H9 (cell line): ENCODE measurements at regions not wholly inside any gene's neighbourhood (a gene's known extent, or its start where the extent isn't known, plus 50 kb on each side); places are given as distances from the start of the nearest gene placed in this dataset.
"Not testable (repeated sequence)": the region's sequence is repeated elsewhere in the genome, so short reads cannot be mapped to it uniquely, and the experiment has no call there.

ENCODE experiments used
- DNase-seq: peaks from one replicate; pipeline ENCODE4 v3.0.0-alpha.2; 2017
- H2AFZ ChIP-seq: one replicate; pipeline ENCODE4 v1.6.1; 2013; ENCODE audit warnings: mild to moderate bottlenecking, low read length, control low read depth, moderate library complexity
- H2AK5ac ChIP-seq: 2 replicates; pipeline ENCODE4 v1.6.1; 2013; ENCODE audit warnings: low read length, control low read depth, mixed read lengths; ENCODE audit not compliant: insufficient read length
- H2BK120ac ChIP-seq: one replicate; pipeline ENCODE4 v1.6.1; 2013; ENCODE audit warnings: low read depth, mild to moderate bottlenecking, low read length, control low read depth, inconsistent platforms; ENCODE audit not compliant: poor library complexity, severe bottlenecking
- H2BK12ac ChIP-seq: 2 replicates; pipeline ENCODE4 v1.6.1; 2013; ENCODE audit warnings: low read length, control low read depth, mixed read lengths, low read depth; ENCODE audit not compliant: insufficient read length
- H2BK15ac ChIP-seq: 2 replicates; pipeline ENCODE4 v1.6.1; 2013; ENCODE audit warnings: low read depth, low read length, control low read depth
- H2BK20ac ChIP-seq: one replicate; pipeline ENCODE4 v1.6.1; 2013; ENCODE audit warnings: low read depth, mild to moderate bottlenecking, low read length, control low read depth, inconsistent platforms; ENCODE audit not compliant: poor library complexity, severe bottlenecking
- H2BK5ac ChIP-seq: 2 replicates; pipeline ENCODE4 v1.6.1; 2013; ENCODE audit warnings: low read length, control low read depth, mixed read lengths; ENCODE audit not compliant: insufficient read length
- H3K14ac ChIP-seq: 2 replicates; pipeline ENCODE4 v1.6.1; 2013; ENCODE audit warnings: low read length, control low read depth; ENCODE audit not compliant: insufficient read depth
- H3K18ac ChIP-seq: 2 replicates; pipeline ENCODE4 v1.6.1; 2013; ENCODE audit warnings: low read depth, mild to moderate bottlenecking, mixed read lengths, low read length, control low read depth; ENCODE audit not compliant: insufficient read length
- H3K23ac ChIP-seq: 2 replicates; pipeline ENCODE4 v1.6.1; 2013; ENCODE audit warnings: low read length, control low read depth, mixed read lengths, low read depth; ENCODE audit not compliant: insufficient read length
- H3K23me2 ChIP-seq: 2 replicates; pipeline ENCODE4 v1.6.1; 2013; ENCODE audit warnings: low read depth, mild to moderate bottlenecking, mixed read lengths, low read length, control low read depth; ENCODE audit not compliant: insufficient read length, poor library complexity, severe bottlenecking
- H3K27ac ChIP-seq: 2 replicates; pipeline ENCODE4 v1.5.1; 2013; ENCODE audit warnings: low read length, control low read depth, mixed read lengths, low read depth; ENCODE audit not compliant: insufficient read length
- H3K27me3 ChIP-seq: 2 replicates; pipeline ENCODE4 v1.6.1; 2013; ENCODE audit warnings: low read length, control low read depth, inconsistent platforms; ENCODE audit not compliant: insufficient read depth
- H3K4ac ChIP-seq: 2 replicates; pipeline ENCODE4 v1.6.1; 2013; ENCODE audit warnings: low read depth, mild to moderate bottlenecking, control low read depth, inconsistent platforms, low read length, moderate library complexity
- H3K4me1 ChIP-seq: 2 replicates; pipeline ENCODE4 v1.6.1; 2013; ENCODE audit warnings: low read length, control low read depth, inconsistent platforms; ENCODE audit not compliant: insufficient read depth
- H3K4me2 ChIP-seq: 2 replicates; pipeline ENCODE4 v1.6.1; 2013; ENCODE audit warnings: low read length, control low read depth, mixed read lengths; ENCODE audit not compliant: insufficient read length, insufficient read depth
- H3K56ac ChIP-seq: 2 replicates; pipeline ENCODE4 v1.6.1; 2013; ENCODE audit warnings: low read depth, mild to moderate bottlenecking, mixed read lengths, low read length, control low read depth; ENCODE audit not compliant: insufficient read length
- H3K79me1 ChIP-seq: 2 replicates; pipeline ENCODE4 v1.6.1; 2013; ENCODE audit warnings: low read depth, mild to moderate bottlenecking, moderate library complexity, low read length, control low read depth, inconsistent platforms; ENCODE audit not compliant: insufficient read depth, poor library complexity, severe bottlenecking
- H3K79me2 ChIP-seq: 2 replicates; pipeline ENCODE4 v1.6.1; 2013; ENCODE audit warnings: low read length, control low read depth, inconsistent platforms; ENCODE audit not compliant: insufficient read depth
- H3K9ac ChIP-seq: 2 replicates; pipeline ENCODE4 v1.6.1; 2013; ENCODE audit warnings: low read length, control low read depth, mixed read lengths; ENCODE audit not compliant: insufficient read length; ENCODE audit errors: extremely low read depth
- H3K9me3 ChIP-seq: one replicate; pipeline ENCODE4 v1.6.1; 2013; ENCODE audit warnings: low read depth, low read length, inconsistent platforms; ENCODE audit not compliant: control insufficient read depth
- H3T11ph ChIP-seq: one replicate; pipeline ENCODE4 v1.6.1; 2013; ENCODE audit warnings: mild to moderate bottlenecking, low read length, control low read depth, inconsistent platforms
- H4K20me1 ChIP-seq: one replicate; pipeline ENCODE4 v1.6.1; 2013; ENCODE audit not compliant: control insufficient read depth, insufficient read length, insufficient read depth
- H4K5ac ChIP-seq: 2 replicates; pipeline ENCODE4 v1.6.1; 2013; ENCODE audit warnings: low read depth, mild to moderate bottlenecking, mixed read lengths, low read length, control low read depth; ENCODE audit not compliant: insufficient read length
- H4K8ac ChIP-seq: replicated peaks from 2 replicates; pipeline ENCODE4 v1.6.1; 2013; ENCODE audit warnings: low read length, control low read depth, mixed read lengths, low read depth; ENCODE audit not compliant: insufficient read length
- H4K91ac ChIP-seq: 2 replicates; pipeline ENCODE4 v1.6.1; 2013; ENCODE audit warnings: low read depth, mild to moderate bottlenecking, moderate library complexity, mixed read lengths, low read length, control low read depth; ENCODE audit not compliant: insufficient read length
- H3K27ac Mint-ChIP-seq, 3 experiments: 2 replicates in 2 of 3; 3 replicates in 1 of 3; pipeline ENCODE4 v1.8.0; 2020 to 2021; ENCODE audit warnings: mixed read lengths in 3 of 3, mild to moderate bottlenecking in 1 of 3, moderate library complexity in 1 of 3
- H3K27me3 Mint-ChIP-seq: 2 replicates; pipeline ENCODE4 v1.8.0; 2021; ENCODE audit warnings: low read depth, mild to moderate bottlenecking, moderate library complexity, mixed read lengths
- H3K36me3 Mint-ChIP-seq, 3 experiments: 2 replicates in 2 of 3; 3 replicates in 1 of 3; pipeline ENCODE4 v1.8.0; 2020 to 2021; ENCODE audit warnings: low read depth in 3 of 3, mixed read lengths in 3 of 3; ENCODE audit not compliant: insufficient read depth in 1 of 3
- H3K4me1 Mint-ChIP-seq, 2 experiments: 2 replicates each; pipeline ENCODE4 v1.8.0; 2020; ENCODE audit warnings: mixed read lengths in 2 of 2
- H3K4me3 Mint-ChIP-seq, 2 experiments: 2 replicates in 1 of 2; 3 replicates in 1 of 2; pipeline ENCODE4 v1.8.0; 2020 to 2021; ENCODE audit warnings: mild to moderate bottlenecking in 2 of 2, mixed read lengths in 2 of 2, moderate library complexity in 1 of 2
- H3K9me3 Mint-ChIP-seq, 2 experiments: 2 replicates in 1 of 2; 3 replicates in 1 of 2; pipeline ENCODE4 v1.8.0; 2020; ENCODE audit warnings: mild to moderate bottlenecking in 2 of 2, mixed read lengths in 2 of 2, moderate library complexity in 1 of 2
- CTCF ChIP-seq: fragments of 200-600 bp; sonication (generic); conservative IDR thresholded peaks from 3 replicates; pipeline ENCODE4 v1.8.0; 2021; ENCODE audit warnings: antibody characterized with exemption, mild to moderate bottlenecking
- WGBS: extraction: QIAGEN DNeasy Blood & Tissue Kit; methylation state at CpG from one replicate; pipeline ENCODE4 v1.1.7; 2013; ENCODE audit warnings: missing lambda C conversion rate, low lambda C conversion rate, mixed read lengths; ENCODE audit not compliant: insufficient read length; ENCODE audit errors: extremely low coverage; 5-methylcytosine and 5-hydroxymethylcytosine counted together

- H3K36me3 Mint-ChIP-seq, result peaks cover 8 to 58% (median 28%) of the 10 kb centered on the region in 3 experiments
- DNase-seq, result no peak
- Histone ChIP-seq H3K23me2 (no peaks in the 10 kb centered on the region), H3K79me2 (no peaks in the 10 kb centered on the region), H3K14ac (no peak overlapping the region), H2BK120ac (no peak overlapping the region), H3K18ac (no peak overlapping the region), H3T11ph (no peak overlapping the region), H2BK5ac (no peak overlapping the region), H3K4me1 (no peaks in the 10 kb centered on the region), H2BK12ac (no peak overlapping the region), H3K23ac (no peak overlapping the region), H4K20me1 (no peaks in the 10 kb centered on the region), H4K8ac (no peak overlapping the region), H2BK20ac (no peak overlapping the region), H4K5ac (no peak overlapping the region), H3K9ac (no peak overlapping the region), H4K91ac (no peak overlapping the region), H3K27ac (no peak overlapping the region), H3K4me2 (no peak overlapping the region), H2AFZ (no peak overlapping the region), H2AK5ac (no peak overlapping the region), H3K27me3 (no peaks in the 10 kb centered on the region), H3K56ac (no peak overlapping the region), H3K9me3 (peaks cover 78% of the 10 kb centered on the region), H3K79me1 (no peaks in the 10 kb centered on the region), H2BK15ac (no peak overlapping the region), H3K4ac (no peak overlapping the region)
- TF ChIP-seq CTCF, result no peak
- H3K9me3 Mint-ChIP-seq, result peaks cover 87 to 93% of the 10 kb centered on the region in 2 experiments
- no peak overlapping the region for H3K4me3 Mint-ChIP-seq
- H3K27me3 Mint-ChIP-seq, result no peaks in the 10 kb centered on the region; the same call in 1 of the 2 replicates
- H3K4me1 Mint-ChIP-seq, result no peaks in the 10 kb centered on the region
- WGBS, result no CpG with 5 or more reads among the region's 4 CpGs
- no peak overlapping the region for H3K27ac Mint-ChIP-seq
These were observed 1522.3 kb upstream of the TPTE start for GRCh38 chr21:8998946-8999681.

- not testable (repeated sequence) for H3K27ac Mint-ChIP-seq, H3K23me2 ChIP-seq, H4K91ac ChIP-seq, H2AFZ ChIP-seq, H3K4me3 Mint-ChIP-seq, H3K27me3 Mint-ChIP-seq, H3K14ac ChIP-seq, H2BK12ac ChIP-seq, H3K4me1 ChIP-seq, H4K20me1 ChIP-seq, H2BK20ac ChIP-seq, H3K4me2 ChIP-seq, H3K4me1 Mint-ChIP-seq, H2BK15ac ChIP-seq, H3K18ac ChIP-seq, H3K4ac ChIP-seq, H3K79me1 ChIP-seq, H3K23ac ChIP-seq, H3K56ac ChIP-seq, DNase-seq, H3K27ac ChIP-seq, H4K8ac ChIP-seq, H3K27me3 ChIP-seq, H2AK5ac ChIP-seq, H3K79me2 ChIP-seq, H3T11ph ChIP-seq, H2BK120ac ChIP-seq, H2BK5ac ChIP-seq, H3K9ac ChIP-seq, H4K5ac ChIP-seq
- peaks cover 10 to 59% (median 26%) of the 10 kb centered on the region in 3 experiments; a peak in 6 of 7 replicates for H3K36me3 Mint-ChIP-seq
- H3K9me3 ChIP-seq, result peaks cover 76% of the 10 kb centered on the region
- WGBS, result no CpG with 5 or more reads among the region's 1 CpG
- H3K9me3 Mint-ChIP-seq, result peaks cover 87 to 93% of the 10 kb centered on the region in 2 experiments
These were observed 1521.3 kb upstream of the TPTE start for GRCh38 chr21:9000132-9000531.
